Endothelial cell of umbilical vein (primary cell): ENCODE measurements at regions not wholly inside any gene's neighbourhood (a gene's known extent, or its start where the extent isn't known, plus 50 kb on each side); places are given as distances from the start of the nearest gene placed in this dataset.
A peak's percentile ranks its signal among the peaks of the same experiment; 100 is the strongest.

ENCODE experiments used
- BruUV-seq: library from RNA; stranded (reverse); fragments of 400-500 nt; replicated peaks from 2 replicates; lab custom pipeline; 2021; lab: Mats Ljungman, UMichigan
- CTCF ChIA-PET: fragments of 300-600, 350-600 bp; sonication (Branson Sonifier 250); formaldehyde crosslinking; loops from one replicate; lab custom pipeline; 2021; ENCODE audit warnings: antibody characterized with exemption, inconsistent platforms; lab: Charles Lee
- POLR2A ChIA-PET: fragments of 300-600, 350-600 bp; sonication (Branson Sonifier 250); formaldehyde crosslinking; loops from one replicate; lab custom pipeline; 2021; ENCODE audit warnings: antibody characterized with exemption, inconsistent platforms; lab: Charles Lee
- DNase-seq: peaks from one replicate; pipeline ENCODE4 v3.0.0-alpha.2; 2011; ENCODE audit warnings: low read depth, low spot score
- FAIRE-seq: peaks from 2 replicates; lab custom pipeline; 2011; peaks lifted over from hg19 to GRCh38; lab: Jason Lieb, UNC
- H2AFZ ChIP-seq: 2 replicates; pipeline ENCODE4 v1.6.0; 2012; ENCODE audit warnings: low read depth, low read length, control low read depth, inconsistent platforms
- H3K27ac ChIP-seq: 2 replicates; pipeline ENCODE4 v1.5.1; 2011; ENCODE audit warnings: low read depth, mild to moderate bottlenecking, control low read depth, low read length, moderate library complexity; ENCODE audit not compliant: insufficient read depth
- H3K27me3 ChIP-seq, 2 experiments: 2 replicates each; pipeline versions ENCODE4 v1.6.0 to v1.6.1; 2011; ENCODE audit warnings: low read length in 2 of 2, mixed read lengths in 1 of 2; ENCODE audit not compliant: control insufficient read depth in 2 of 2, insufficient read depth in 2 of 2
- H3K36me3 ChIP-seq, 2 experiments: 2 replicates in 1 of 2; 3 replicates in 1 of 2; pipeline ENCODE4 v1.5.1; 2011; ENCODE audit warnings: low read length in 2 of 2, mild to moderate bottlenecking in 1 of 2, moderate library complexity in 1 of 2; ENCODE audit not compliant: control insufficient read depth in 2 of 2, insufficient read depth in 2 of 2; ENCODE audit errors: extremely low read depth in 1 of 2
- H3K4me1 ChIP-seq: 3 replicates; pipeline ENCODE4 v1.5.1; 2011; ENCODE audit warnings: mild to moderate bottlenecking, low read length; ENCODE audit not compliant: control insufficient read depth, insufficient read depth; ENCODE audit errors: extremely low read depth
- H3K4me2 ChIP-seq: 2 replicates; pipeline ENCODE4 v1.6.1; 2011; ENCODE audit warnings: low read length, control low read depth, mixed read lengths; ENCODE audit not compliant: insufficient read depth
- H3K4me3 ChIP-seq, 3 experiments: fragments of 200-600 bp in 1 of 3; sonication (generic), shearing (Covaris generic) in 1 of 3; replicated peaks in 1 of 3; 2 replicates each; pipeline ENCODE4 v1.5.1; 2011 to 2016; ENCODE audit warnings: control low read depth in 3 of 3, low read length in 3 of 3, mild to moderate bottlenecking in 2 of 3, inconsistent platforms in 1 of 3, low read depth in 1 of 3, moderate library complexity in 1 of 3; ENCODE audit not compliant: insufficient read depth in 1 of 3
- H3K79me2 ChIP-seq: 2 replicates; pipeline ENCODE4 v1.6.0; 2012; ENCODE audit warnings: low read length, inconsistent platforms; ENCODE audit not compliant: control insufficient read depth, insufficient read depth
- H3K9ac ChIP-seq: replicated peaks from 2 replicates; pipeline ENCODE3; 2011; ENCODE audit warnings: low read length, control low read depth; ENCODE audit not compliant: insufficient read depth; ENCODE audit errors: extremely low read depth
- H3K9me1 ChIP-seq: replicated peaks from 3 replicates; pipeline ENCODE4 v1.6.0; 2011; ENCODE audit warnings: mild to moderate bottlenecking, low read length; ENCODE audit not compliant: control insufficient read depth, insufficient read depth; ENCODE audit errors: extremely low read depth
- H3K9me3 ChIP-seq: replicated peaks from 2 replicates; pipeline ENCODE4 v1.5.1; 2012; ENCODE audit warnings: low read length, inconsistent platforms; ENCODE audit not compliant: control insufficient read depth, insufficient read depth
- H4K20me1 ChIP-seq: replicated peaks from 2 replicates; pipeline ENCODE3; 2011; ENCODE audit warnings: mild to moderate bottlenecking, low read length; ENCODE audit not compliant: control insufficient read depth, insufficient read depth; ENCODE audit errors: extremely low read depth
- EZH2 ChIP-seq: IDR thresholded peaks from 2 replicates; pipeline ENCODE4 v1.6.1; 2012; ENCODE audit warnings: borderline replicate concordance, low read depth, mild to moderate bottlenecking, moderate library complexity, low read length, inconsistent platforms; ENCODE audit not compliant: severe bottlenecking
- FOS ChIP-seq: IDR thresholded peaks from 2 replicates; pipeline ENCODE4 v1.6.1; 2011; ENCODE audit warnings: mild to moderate bottlenecking, low read length, moderate library complexity, borderline replicate concordance; ENCODE audit not compliant: insufficient read depth
- GATA2 ChIP-seq: IDR thresholded peaks from 2 replicates; pipeline ENCODE4 v1.7.0; 2011; ENCODE audit warnings: low read depth, mild to moderate bottlenecking, moderate library complexity, mixed read lengths, low read length; ENCODE audit not compliant: insufficient read length, insufficient read depth
- JUN ChIP-seq: IDR thresholded peaks from 2 replicates; pipeline ENCODE4 v1.6.1; 2011; ENCODE audit warnings: borderline replicate concordance, low read depth; ENCODE audit not compliant: insufficient read length, insufficient read depth
- MYC ChIP-seq: IDR thresholded peaks from one replicate; pipeline ENCODE4 v1.6.1; 2011; ENCODE audit warnings: mild to moderate bottlenecking, low read depth, low read length
- POLR2A ChIP-seq: IDR thresholded peaks from 2 replicates; pipeline ENCODE4 v1.6.1; 2012; ENCODE audit warnings: low read depth, mild to moderate bottlenecking, control low read depth, low read length
- POLR2AphosphoS5 ChIP-seq: IDR thresholded peaks from 2 replicates; pipeline ENCODE4 v1.6.1; 2012; ENCODE audit warnings: low read depth, mild to moderate bottlenecking, control low read depth, low read length, moderate library complexity; ENCODE audit not compliant: insufficient read depth
- dilution Hi-C: fragments of 300-500 bp; cut with MboI; formaldehyde crosslinking; loops from one replicate; pipeline ENCODE4 v1.15.0; 2019; ENCODE audit warnings: low sequenced_read_pairs; ENCODE audit not compliant: extremely low pct_ligation_motif_present
- intact Hi-C: fragments of 100-400 bp; cut with micrococcal nuclease; formaldehyde crosslinking; loops from one replicate; pipeline ENCODE4 v1.10.0; 2022
- TF ChIP-seq, protein P1 (sequence below): IDR thresholded peaks from 2 replicates; pipeline ENCODE4 v1.6.1; 2011; ENCODE audit not compliant: insufficient read depth, insufficient read length
- TF ChIP-seq, protein P2 (sequence below), 2 donors: IDR thresholded peaks; 1 replicate in 1 of 2; 2 replicates in 1 of 2; pipeline ENCODE4 v1.5.1; 2011; ENCODE audit warnings: low read length in 2 of 2, mild to moderate bottlenecking in 2 of 2, moderate library complexity in 2 of 2, control low read depth in 1 of 2, inconsistent platforms in 1 of 2, low read depth in 1 of 2; ENCODE audit not compliant: insufficient read depth in 1 of 2; ENCODE audit errors: extremely low read depth in 1 of 2

DNA sequence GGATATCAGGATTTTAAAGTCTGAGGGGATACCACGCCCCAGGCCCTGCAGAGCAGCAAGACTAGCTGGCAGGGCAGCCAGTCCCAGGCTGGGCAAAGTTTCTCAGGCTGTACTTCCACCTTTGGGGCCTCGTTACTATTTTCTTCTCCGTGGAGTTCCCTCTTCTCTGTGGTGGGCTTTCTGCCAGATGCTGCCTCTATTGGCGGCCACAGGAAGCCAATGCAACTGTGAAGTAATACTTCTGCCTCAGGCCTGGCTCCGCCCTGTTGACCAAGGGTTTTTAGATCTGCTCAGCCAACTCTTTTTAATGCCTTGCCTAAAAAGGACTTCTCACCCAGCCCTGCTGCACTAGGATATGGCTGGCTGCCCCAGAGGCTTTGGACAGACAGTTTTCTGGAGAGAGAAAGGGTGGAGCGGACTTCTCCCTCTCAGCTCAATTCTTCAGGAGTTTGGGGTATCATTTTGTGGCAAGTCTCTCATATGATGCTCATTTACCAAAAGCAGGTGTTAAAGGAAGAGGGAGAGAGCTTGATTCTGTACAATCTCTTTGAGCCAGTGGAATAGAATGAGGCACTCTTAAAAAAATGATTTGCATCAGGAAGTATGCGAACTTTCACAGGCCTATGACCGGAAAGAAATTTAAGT is 67.4 kb downstream of the HHEX start:
- Histone ChIP-seq H3K4me1 (peaks cover 46% of the 10 kb centered on the region), H3K9ac (peak overlapping the region; percentile 94), H3K9me1 (no peaks in the 10 kb centered on the region), H3K9me3 (no peaks in the 10 kb centered on the region), H3K4me2 (peak overlapping the region; percentile 90), H3K27me3 (no peaks in the 10 kb centered on the region), H2AFZ (peak overlapping the region; percentile 48), H4K20me1 (no peaks in the 10 kb centered on the region), H3K79me2 (no peaks in the 10 kb centered on the region), H3K4me3 (peak overlapping the region in 1 of 3 experiments; percentile 41), H3K36me3 (no peaks in the 10 kb centered on the region), H3K27ac (peak overlapping the region; percentile 98)
- ChIA-PET CTCF (interaction anchor here (0.9 to 3.8 kb wide), 8 partner anchors 15 to 240 kb away, joined by 4 to 28 read pairs (median 6); partner anchors contain the start of genes HHEX and IDE), POLR2A (interaction anchor here (1.2 to 2.3 kb wide), 3 partner anchors 65 to 78 kb away, joined by 3 to 12 read pairs (median 3); partner anchors contain the start of gene HHEX)
- dilution Hi-C loops: no loop called here
- FAIRE-seq: peak; percentile 91
- peak; percentile 93 for DNase-seq
- no TSS peak for BruUV-seq
- intact Hi-C loops: loop anchor here (2.0 to 5.0 kb wide), 3 partner anchors 58 to 165 kb away; partner anchors contain the start of gene KIF11
- TF ChIP-seq GATA2: no peak
- TF ChIP-seq MYC: no peak
- no peak for TF ChIP-seq FOS
- peak; percentile 30 for TF ChIP-seq POLR2AphosphoS5
- TF ChIP-seq EZH2: no peak
- TF ChIP-seq JUN: no peak
- no peak for TF ChIP-seq POLR2A
- TF ChIP-seq, protein P1, sequence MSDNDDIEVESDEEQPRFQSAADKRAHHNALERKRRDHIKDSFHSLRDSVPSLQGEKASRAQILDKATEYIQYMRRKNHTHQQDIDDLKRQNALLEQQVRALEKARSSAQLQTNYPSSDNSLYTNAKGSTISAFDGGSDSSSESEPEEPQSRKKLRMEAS: no peak
- TF ChIP-seq, protein P2, sequence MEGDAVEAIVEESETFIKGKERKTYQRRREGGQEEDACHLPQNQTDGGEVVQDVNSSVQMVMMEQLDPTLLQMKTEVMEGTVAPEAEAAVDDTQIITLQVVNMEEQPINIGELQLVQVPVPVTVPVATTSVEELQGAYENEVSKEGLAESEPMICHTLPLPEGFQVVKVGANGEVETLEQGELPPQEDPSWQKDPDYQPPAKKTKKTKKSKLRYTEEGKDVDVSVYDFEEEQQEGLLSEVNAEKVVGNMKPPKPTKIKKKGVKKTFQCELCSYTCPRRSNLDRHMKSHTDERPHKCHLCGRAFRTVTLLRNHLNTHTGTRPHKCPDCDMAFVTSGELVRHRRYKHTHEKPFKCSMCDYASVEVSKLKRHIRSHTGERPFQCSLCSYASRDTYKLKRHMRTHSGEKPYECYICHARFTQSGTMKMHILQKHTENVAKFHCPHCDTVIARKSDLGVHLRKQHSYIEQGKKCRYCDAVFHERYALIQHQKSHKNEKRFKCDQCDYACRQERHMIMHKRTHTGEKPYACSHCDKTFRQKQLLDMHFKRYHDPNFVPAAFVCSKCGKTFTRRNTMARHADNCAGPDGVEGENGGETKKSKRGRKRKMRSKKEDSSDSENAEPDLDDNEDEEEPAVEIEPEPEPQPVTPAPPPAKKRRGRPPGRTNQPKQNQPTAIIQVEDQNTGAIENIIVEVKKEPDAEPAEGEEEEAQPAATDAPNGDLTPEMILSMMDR (IDR thresholded peaks at IDR 0.05; ENCODE audit: extremely low read depth in 1 of 2, insufficient read depth in 1 of 2, low read depth in 1 of 2, low read length in 2 of 2): peak in 1 of 2 donors; percentile 18
